ENCODE measurements at regions not wholly inside any gene's neighbourhood (a gene's known extent, or its start where the extent isn't known, plus 50 kb on each side); places are given as distances from the start of the nearest gene placed in this dataset.
"Not testable (repeated sequence)": the region's sequence is repeated elsewhere in the genome, so short reads cannot be mapped to it uniquely, and the experiment has no call there.

DNA sequence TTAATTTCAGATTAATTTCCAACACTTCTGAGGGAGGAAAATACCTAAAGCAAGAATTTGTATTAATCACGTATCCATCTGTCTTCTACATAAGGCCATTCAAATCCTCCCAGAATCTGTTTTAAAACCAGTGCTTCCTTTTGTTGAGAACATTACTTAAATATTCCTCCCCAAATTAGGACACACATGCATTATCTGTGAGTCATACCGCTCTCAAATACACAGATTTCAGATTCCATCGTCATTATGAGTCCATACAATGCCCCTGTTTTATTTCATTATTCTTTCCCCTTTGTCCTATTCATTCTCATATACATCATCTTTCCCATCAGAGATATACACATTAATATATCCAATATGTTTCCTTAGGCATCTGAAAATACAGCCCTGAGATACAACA lies 57.3 kb upstream of the PRSS12 start:
- no peak for DNase-seq

DNA sequence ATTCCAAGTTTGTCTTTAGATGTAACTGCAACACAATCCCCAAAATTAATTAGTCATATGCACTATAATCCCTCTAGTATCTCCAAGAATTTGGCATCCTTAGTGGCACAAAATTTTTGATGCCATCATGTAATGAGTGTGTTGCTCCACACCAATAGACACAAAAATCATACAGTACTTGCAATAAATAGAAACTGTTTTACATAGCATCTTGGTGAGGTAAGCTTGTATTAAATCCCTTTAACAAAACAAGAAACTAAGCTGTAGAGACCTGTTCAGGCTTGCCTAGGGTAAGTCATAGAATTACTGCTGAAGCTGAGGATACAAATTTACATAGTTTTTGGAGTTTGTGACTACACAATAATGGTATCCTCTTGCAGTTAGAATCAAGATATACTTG lies 64.5 kb upstream of the PRSS12 start:
- no peak for DNase-seq

DNA sequence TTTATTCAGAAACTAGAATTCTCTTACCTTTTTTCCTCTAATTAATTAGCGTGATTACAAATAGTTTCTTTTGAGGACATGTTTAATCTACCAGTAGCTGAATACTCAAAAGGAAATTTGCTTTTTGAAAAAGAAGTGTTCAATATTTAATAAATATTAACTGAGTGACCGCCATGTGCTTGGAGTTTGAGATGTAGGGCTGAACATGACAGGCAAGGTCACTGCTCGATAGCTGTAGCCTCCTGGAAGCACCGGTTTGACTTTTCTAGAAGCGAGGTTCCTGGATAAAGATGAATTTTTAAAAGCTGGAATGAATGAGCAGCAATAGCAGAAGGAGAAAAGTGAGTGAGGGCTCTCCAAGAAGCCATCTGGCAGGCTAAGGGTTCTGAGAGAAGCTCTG lies 65.0 kb upstream of the PRSS12 start:
- DNase-seq = not testable (repeated sequence)

DNA sequence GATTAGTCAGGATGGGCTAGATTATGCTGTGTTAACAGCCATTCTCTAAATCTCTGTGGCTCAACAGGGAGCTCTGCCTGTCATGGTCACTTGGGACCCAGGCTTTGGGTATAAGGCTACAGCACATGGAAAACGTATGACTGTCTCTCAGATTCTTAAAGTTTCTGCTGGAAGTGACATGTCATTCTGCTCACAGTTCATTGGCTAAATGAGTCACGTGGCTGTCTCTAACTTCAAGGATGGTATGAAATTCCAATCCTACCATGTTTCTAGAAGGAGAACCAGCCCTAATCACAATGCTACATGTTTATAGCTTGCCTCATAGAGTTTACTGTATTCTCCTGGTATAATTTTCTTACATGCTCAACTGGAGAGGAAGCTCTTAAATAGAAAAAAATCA lies 65.6 kb upstream of the PRSS12 start:
- not testable (repeated sequence) for DNase-seq

DNA sequence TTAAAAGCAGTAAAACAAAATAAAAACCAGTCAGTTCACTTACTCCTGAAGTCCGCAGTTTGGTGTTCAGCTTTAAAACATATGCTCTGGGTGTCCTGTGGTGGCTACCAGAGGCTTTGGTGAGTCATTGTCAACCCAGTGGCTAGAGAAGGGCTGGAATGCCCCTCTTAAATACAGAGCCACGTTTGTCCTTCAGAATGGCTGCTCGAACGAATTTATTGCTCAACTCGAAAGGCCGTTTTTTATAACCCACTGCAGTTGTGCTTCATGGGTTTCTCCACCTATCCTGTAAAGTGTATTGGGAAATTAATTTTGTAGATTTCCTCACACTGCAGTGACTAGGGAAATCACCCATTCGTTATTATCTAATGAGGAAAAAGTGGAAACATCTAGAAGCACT lies 66.8 kb upstream of the PRSS12 start:
- DNase-seq = not testable (repeated sequence)

DNA sequence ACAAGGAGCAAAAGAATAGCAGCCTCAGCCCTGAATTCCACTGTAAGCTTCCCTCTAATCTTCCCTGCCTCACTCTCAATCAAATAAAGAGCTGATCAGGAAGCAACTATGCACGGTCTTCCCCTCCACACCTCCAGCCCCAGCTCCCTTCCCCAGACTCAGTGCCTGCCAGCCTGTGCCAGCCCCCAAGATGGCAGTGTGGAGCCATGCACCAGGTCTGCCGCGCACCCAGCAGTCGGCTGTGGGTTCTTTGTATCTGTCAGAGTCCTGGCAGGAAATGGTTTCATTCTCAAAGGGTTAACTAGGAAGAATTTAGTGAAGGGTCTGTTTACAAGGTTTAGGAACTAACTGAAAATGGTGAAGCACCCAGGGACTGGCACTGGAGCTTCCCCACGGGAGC lies 71.3 kb upstream of the PRSS12 start:
- DNase-seq = peak; percentile 71

DNA sequence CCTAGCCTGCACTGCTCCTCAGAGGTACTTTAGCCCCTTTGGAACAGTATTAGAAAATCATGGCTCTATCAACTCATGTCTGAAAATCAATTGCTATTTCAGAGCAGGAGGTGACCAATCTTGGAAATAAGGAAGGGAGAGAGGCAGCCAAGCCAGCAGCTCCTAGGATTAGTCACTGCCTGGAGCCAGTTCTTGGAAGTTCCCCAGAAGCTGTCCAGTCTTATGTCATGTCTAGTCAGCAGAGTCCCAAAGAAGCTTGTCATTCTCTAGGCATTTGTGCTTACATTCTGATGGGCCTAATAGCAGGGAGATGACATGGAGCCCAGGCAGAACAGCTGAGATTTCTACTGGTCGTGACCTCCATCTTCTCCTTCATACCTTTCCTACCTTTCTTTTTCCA lies 76.1 kb upstream of the PRSS12 start:
- DNase-seq = not testable (repeated sequence)

DNA sequence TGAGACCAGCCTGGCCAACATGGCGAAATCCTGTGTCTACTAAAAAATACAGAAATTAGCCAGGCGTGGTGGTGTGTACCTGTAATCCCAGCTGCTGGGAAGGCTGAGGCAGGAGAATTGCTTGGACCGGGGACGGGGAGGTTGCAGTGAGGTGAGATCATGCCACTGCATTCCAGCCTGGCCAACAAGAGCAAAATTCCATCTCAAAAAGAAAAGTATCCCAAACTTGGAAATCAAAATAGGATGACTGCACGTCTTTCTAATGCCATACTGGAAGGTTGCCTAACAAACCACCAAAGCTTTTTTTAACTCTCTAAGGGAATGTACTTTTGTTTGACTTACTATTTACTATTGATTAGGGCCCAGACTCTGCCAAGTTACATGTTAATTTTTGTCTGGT lies 79.6 kb upstream of the PRSS12 start:
- not testable (repeated sequence) for DNase-seq

DNA sequence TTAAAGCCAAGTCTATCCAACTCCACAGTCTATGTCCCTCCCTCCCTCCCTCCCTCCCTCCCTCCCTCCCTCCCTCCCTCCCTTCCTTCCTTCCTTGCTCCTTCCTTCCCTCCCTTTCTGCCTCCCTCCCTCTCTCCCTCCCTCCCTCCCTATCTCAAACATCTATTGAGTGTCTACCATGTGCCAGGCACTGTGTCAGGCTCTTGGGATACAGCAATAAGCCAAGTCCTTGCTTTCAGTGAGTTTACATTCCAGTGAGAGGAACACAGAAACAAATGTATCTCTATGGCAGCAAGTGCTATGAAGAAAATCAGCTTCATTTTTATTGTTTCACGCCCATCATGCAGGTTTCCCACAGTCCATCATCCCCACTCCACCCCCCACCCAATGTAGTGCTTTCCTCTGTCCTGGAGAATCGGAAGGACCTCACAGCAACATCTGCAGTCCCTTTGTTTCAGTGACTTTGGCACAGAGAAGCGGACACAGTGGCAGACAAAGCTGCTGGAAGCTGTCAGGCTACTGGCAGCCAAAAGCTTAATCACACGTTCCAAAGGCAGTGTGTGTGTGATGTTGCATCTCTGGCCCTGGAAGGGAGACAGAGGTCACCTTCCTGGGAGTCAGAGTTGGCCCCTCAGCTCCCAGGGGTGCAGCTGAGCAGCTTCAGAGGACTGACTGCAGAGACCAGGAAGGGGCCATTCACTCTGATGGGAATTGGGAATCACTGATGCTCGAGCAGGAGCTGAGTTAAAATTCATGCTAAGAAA lies 81.0 kb upstream of the PRSS12 start:
- DNase-seq = not testable (repeated sequence)

DNA sequence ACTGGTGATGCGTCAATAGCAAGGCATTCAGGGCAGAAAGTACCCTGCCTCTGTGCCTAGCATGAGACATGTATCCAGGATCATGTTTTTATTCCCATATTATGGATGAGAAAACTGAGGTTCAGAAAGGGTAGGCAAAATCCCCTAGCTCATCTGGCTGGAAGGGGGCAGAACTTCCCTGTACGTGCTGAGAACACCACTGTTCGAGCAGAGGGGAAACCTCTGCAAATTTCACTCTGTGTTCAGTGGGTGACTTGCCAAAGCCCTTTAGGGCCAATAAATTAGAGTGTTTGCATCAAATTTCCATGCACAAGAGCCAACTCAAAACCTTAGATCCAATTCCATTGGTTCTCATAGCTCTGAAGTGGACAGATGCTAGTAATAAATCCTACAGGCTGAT lies 82.6 kb upstream of the PRSS12 start:
- not testable (repeated sequence) for DNase-seq

DNA sequence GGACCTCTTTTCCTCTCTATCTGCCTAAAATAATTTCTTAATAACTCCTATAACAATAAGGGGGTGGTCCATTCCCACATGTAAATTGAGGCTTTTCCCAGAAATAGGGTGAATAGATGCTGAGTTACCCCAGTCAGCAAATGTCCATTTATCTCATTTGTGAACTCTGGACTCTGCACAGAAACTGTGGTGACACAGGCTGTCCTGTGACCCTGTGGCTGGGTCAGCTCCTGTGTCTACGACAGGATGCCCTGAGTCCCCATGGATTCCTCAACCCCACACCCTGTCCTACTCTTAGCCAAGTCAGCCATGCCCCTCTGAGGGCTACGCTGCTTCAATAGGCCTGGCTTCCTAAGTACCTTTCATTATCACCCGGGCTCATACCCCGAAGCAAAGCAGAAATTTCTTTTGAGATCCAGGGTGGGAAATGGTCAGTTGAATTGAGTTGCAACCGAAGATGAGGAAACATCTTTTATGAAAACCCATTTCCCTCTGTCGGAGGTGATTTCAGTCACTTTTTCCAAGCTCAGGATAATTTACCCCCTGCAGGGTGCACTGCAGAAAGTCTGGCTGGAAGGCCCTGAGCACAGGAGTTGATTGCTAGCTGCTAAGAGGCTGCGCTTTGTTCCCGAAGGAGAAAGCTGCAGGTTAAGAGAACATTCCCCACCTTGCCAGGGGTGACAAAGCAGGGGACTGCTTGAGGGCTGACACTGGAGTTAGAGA lies 89.5 kb upstream of the PRSS12 start:
- DNase-seq = not testable (repeated sequence)

DNA sequence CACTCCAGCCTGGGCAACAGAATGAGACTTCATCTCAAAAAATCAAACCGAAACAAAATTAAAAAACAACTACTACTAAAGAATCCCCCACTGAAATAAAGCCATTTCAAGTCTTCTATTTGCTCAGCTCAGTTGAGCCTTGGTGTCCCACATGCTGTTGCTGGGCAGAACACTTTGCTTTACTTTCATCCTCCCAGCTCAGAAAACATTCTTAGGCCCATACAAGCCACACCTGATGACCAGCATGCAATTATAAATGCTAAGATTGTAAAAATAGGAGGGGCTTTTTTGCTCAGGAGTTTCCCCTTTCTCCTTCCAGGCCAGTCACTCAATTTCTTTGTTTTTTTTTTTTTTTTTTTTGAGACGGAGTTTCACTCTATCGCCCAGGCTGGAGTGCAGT lies 94.6 kb upstream of the PRSS12 start:
- DNase-seq = not testable (repeated sequence)

DNA sequence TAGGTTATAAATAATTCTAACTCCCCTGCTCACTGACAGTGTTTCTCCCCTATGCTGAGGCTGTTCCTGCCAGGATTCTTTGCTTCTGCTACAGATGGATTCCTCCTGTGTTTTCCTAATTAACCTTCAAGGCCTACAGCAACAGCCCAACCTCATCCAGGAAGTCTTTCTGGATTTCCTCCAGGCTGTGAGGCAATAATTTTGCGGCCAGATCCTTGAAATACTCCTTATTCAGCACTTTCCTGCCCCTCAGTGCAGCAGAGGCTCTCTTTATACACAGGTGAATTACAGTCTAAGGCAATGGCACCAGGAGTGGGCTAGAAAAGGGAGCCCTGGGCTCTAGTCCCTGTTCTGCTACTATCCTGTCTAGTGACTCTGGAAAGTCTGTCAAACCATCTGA lies 102.1 kb upstream of the PRSS12 start:
- not testable (repeated sequence) for DNase-seq

DNA sequence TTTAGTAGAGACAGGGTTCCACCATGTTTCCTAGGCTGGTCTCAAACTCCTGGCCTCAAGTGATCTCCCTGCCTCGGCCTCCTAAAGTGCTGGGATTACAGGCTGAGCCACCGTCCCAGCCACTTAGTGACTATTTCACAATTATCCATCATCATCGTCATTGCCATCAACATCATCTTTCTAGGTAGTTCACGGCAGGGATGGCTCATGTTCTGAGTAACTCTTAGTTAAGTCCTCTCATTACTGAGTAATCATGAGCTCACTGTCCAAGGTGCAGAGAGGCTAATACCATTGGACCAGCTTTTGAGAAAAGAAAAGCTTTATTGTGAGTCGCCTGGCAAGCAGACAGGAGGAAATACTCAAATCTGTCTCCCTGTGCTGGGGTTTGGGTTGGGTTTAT lies 108.6 kb upstream of the PRSS12 start:
- not testable (repeated sequence) for DNase-seq

DNA sequence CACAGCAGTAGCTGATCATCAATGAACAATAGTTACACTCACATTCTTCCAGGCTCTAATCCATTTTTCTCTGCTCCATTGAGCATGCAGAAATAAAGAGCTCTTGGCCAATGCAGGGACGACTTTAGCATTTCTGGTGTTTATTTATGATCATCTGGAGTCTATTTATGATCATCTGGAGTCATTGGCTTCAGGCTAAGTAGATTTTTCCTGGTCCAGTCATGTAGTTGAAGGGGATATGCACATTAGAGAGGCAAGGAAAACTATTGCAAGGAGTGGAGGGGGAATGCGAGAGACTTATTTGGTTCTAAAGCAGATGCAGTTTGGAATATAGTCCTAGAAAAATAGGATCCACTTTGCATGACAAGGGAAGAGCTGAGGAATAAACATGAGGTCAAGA lies 113.0 kb upstream of the PRSS12 start:
- DNase-seq = not testable (repeated sequence)

DNA sequence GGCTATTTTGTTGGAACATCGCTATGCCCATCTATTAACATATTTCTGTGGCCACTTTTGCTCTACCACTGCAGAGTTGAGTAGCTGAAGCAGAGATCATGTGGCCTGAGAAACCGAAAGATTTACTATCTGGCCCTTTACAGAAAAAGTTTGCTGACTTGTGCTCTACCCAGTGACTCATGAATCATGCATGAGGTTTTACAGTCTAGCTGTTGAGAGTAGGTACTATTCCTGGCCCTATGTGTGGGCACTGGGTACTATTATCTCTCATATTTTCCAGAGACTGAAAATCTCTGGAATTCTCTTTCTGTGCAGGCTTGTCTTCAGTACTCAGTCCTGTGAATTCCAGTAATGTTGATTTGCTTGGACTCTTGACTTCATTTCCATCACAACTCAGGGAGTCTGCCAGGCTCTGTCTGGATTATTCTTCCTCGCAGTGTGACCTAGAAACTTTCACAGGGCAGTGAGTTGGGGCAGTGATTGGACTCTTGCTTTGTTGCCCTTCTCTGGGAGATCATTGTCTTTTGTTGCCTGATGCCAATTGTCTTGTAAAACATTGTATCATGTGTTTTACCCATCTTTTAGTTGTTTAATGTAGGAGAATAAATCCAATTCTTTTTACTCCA lies 121.3 kb upstream of the PRSS12 start:
- not testable (repeated sequence) for DNase-seq

DNA sequence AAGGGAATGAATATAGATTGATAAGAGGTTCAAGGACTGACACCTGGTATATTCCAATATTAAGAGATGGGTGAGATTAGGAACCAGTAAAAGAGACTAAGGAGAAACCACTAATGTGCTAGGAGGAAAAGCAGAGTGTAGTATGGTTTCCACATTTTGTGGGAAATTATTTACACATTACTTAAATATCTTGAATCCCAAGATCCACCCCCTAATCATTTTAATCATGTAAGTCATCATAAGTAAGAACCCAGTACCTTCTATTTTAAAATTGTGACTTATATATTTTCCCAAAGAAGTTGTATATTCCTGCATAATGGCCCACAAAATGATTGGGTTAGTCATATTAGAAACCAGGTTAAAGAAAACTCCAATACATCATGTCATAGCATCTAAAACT lies 122.0 kb upstream of the PRSS12 start:
- DNase-seq = not testable (repeated sequence)

DNA sequence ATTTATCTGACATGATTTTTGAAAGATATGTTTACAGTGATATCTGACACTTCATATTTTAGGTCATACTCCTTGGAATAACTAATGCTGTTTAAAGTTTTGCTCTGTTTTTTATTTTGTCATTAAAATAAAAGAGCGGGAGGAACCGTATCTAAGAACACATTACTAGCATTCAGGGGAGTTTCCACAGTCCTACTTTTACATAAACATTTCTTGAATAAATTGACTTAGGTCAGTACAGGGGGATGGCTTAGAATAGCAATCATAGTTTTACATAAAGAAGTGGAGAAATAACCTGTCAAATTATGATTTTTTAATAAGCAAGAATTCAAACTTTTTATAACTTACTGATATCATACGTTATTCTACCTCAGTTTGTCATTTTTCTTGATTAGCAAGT lies 123.1 kb upstream of the PRSS12 start:
- not testable (repeated sequence) for DNase-seq

DNA sequence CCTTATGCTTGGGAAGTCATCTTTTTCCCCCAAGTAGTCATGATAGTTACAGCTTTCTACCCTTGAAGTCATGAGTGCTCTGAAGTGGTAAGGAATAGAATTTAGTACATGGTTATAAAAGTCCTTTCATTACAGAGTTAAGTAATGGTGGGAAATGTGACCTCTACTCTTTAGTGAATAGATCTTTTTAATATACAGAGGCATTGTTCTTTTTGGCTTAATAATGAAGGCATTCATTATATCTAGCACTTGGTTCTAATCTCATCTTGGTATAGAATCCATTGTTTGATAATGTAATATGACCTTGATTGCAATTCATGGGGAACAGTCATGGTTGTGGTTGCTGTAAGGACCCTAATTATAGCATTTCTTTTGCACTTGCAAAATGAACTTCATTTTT lies 125.0 kb upstream of the PRSS12 start:
- DNase-seq = not testable (repeated sequence)

DNA sequence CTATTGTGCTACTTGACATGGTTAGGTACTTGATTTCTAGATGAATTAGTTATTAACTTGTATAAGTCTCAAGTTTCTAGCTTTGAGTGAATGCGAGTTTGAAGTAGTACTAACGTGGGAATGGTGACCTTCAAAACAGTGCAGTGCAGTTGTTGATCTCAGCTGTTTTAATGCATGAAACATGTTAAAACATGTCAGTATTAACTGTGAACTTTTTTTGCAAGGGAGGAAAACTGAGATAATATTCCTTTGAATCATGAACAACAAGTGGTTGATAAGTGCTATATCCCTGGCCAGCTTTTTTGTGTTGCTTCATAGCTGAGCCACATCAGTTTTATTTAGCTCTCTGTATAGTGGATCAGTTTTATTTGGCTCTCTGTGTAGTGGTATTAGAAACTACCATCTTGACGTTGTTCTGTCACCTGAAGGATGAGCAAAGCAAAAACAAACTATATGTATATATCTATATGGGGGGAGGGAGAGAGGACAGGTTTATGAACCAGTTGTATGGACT lies 133.1 kb upstream of the PRSS12 start:
- DNase-seq = not testable (repeated sequence)

DNA sequence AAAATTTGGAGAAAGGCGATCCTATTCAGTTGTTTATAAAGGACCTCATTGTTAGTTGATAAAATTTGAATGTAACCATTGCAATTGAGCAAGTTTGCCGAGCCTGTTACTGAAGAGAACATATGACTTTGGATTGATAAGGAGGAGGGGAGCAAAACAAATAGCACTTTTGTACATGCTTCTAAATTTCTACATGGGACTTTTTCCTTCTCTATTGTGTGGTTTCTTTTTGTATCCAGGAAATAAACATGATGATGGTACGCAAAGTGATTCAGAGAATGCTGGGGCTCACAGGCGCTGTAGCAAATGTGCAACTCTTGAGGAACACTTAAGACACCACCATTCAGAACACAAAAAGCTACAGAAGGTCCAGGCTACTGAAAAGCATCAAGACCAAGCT lies 140.2 kb upstream of the PRSS12 start:
- not testable (repeated sequence) for DNase-seq

DNA sequence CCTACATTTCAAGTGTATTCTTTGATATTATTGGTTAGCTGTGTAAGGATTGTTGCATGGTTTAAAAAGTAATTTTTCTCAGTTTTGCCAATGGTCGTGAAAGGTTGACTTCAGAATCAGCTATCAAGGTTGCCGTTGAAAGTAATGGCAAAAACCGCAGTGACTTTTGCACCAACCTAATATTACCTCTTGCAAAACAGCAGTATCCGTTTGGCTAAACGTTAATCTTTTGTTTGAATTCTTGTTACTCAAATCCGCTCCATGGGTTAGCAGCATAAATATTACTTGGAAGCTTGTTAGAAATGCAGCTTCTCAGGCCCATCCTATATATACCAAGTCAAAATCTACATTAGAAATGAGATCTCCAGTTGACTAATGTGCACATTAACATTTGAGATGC lies 141.6 kb upstream of the PRSS12 start:
- DNase-seq = not testable (repeated sequence)

DNA sequence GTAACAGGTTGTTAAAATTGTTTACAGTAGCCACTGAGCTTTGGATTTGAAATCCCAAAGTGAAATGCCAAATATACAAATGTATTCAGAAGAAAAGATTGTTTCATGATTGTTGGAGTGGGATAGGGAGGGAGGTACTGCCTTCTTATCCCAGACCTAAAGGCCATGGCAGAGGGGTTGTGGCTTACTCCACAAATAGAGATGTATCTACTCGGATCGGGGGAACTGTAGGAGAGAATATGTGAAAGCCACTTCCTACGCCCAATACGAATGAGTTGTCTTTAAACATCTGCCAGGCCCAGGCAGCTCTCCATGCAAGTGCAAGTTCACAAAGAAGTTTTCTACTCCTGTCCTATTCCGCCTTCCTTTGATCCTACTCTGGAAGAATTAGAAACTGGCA lies 150.2 kb upstream of the PRSS12 start:
- not testable (repeated sequence) for DNase-seq

DNA sequence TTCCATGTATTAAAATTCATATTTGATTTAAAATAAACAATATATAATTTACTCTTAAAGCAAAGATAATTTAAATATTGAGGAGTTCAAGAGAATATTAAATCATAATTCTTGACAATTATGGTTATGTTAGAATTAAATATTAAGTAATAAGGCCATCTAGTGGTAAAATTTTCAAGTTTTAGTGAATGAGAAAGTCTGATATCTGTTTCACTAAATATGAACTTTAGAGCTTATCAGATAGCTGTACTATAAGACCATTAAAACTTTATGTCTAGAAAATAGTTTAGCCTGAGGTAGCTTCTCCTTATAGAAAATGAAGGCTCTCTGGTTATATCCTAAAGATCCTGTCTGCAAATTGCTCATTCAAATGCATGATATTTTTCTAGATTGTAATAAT lies 152.1 kb upstream of the PRSS12 start:
- not testable (repeated sequence) for DNase-seq

Measured in activated CD4-positive, alpha-beta T cell treated with anti-CD3 and anti-CD28 coated beads, Interleukin-2, amount 50 U/mL, for 16 hours (primary cell).